ENCODE measurements at regions not wholly inside any gene's neighbourhood (a gene's known extent, or its start where the extent isn't known, plus 50 kb on each side); places are given as distances from the start of the nearest gene placed in this dataset. TPM values are rescaled to one million over a fixed set of nuclear protein-coding genes. Genes with fewer than 3 reads are reported as not detected.

- DNase-seq (ENCODE audit: low spot score) = no peak
Measured at GRCh38 chr19:27672309-27673047, 1540.5 kb downstream of the UQCRFS1 start.

DNA sequence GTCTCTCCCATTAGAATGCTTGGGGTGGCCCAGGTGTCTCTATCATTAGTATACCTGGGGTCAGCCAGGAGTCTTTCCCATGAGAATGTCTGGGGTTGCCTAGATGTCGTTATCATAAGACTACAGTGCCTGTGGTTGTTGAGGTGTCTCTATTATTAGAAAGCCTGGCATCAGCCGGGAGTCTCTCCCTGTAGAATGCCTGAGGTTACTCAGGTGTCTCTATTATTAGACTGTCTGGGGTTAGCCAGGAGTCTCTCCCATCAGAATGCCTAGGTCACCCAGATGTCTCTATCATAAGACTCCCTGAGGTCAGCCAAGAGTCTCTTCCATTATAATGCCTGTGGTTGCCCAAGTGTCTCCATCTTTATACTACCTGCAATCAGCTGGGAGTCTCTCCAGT is 1541.1 kb downstream of the UQCRFS1 start:
- no peak for DNase-seq (ENCODE audit: low spot score)

- no peak for DNase-seq (ENCODE audit: low spot score)
Measured at GRCh38 chr19:27660428-27660827, 1552.5 kb downstream of the UQCRFS1 start.

- DNase-seq (ENCODE audit: low spot score) = no peak
Measured at GRCh38 chr19:27657271-27658051, 1555.5 kb downstream of the UQCRFS1 start.

DNA sequence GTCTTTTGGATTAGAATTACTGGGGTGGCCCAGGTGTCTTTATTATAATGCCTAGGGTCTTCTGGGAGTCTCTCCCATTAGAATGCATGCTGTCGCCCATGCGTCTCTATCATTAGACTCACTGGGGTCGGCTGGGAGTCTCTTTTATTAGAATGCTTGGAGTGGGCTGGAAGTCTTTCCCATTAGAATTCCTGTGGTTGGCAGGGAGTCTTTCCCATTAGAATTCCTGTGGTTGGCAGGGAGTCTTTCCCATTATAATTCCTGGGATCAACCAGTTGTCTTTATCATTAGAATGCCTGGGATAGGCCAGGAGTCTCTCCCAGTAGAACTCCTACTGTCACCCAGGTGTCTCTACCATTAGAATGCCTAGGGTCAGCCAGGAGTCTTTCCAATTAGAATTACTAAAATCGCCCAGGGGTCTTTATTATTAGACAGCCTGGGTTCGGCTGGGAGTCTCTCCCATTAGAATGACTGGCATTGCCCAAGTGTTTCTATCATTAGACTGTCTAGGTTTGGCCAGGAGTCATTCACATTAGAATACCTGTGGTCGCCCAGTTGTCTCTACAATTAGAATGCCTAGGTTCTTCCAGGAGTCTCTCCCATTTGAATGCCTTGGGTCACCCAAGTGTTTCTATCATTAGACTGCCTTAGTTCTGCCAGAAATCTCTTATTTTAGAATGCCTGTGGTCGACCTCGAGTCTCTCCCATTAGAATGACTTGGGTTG is 1558.5 kb downstream of the UQCRFS1 start:
- DNase-seq (ENCODE audit: low spot score) = no peak

DNA sequence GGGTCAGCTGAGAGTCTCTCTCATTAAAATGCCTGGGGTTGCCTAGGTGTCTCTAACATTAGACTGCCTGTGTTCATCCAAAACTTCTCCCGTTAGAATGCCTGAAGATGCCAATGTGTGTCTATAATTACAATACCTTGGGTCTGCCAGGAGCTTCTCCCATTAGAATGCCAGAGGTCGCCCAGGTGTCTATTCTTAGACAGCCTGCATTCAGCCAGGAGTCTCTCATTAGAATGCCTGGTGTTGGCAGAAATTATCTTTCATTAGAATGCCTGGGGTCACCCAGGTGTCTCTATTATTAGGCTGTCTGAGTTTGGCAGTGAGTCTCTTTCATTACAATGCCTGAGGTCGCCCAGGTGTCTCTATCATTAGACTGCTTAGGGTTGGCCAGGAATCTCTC is 1560.2 kb downstream of the UQCRFS1 start:
- no peak for DNase-seq (ENCODE audit: low spot score)

- no peak for DNase-seq (ENCODE audit: low spot score)
Measured at GRCh38 chr19:27652281-27652680, 1560.7 kb downstream of the UQCRFS1 start.

DNA sequence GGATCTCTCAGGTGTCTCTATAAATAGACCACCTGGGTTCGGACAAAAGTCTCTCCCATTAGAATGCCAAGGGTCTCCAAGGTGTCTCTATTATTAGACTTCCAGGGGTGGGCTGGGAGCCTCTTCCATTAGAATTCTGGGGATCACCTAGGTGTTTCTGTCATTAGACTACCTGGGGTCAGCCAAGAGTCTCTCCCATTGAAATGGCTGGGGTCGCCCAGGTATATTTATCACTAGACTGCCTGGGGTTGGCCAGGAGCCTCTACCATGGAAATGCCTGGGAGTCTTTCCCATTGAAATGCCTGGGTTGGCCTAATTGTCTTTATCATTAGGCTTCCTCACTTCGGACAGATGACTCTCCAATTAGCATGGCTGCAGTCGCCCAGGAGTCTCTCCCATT is 1565.5 kb downstream of the UQCRFS1 start:
- no peak for DNase-seq (ENCODE audit: low spot score)

- DNase-seq (ENCODE audit: low spot score) = no peak
Measured at GRCh38 chr19:27635401-27635800, 1577.5 kb downstream of the UQCRFS1 start.

- DNase-seq (ENCODE audit: low spot score) = no peak
Measured at GRCh38 chr19:27618006-27618405, 1594.9 kb downstream of the UQCRFS1 start.

GRCh38 chr19:27580906-27581305 is 1632.0 kb downstream of the UQCRFS1 start:
- no peak for DNase-seq (ENCODE audit: low spot score)

Small RNA genes in the stretch of these regions (small RNA-seq; reads per million reads assigned to genes)
- not detected for gene AC006504.6
- gene RNA5SP470 = not detected

Data from HT-29 (cell line).